ENCODE measurements at regions not wholly inside any gene's neighbourhood (a gene's known extent, or its start where the extent isn't known, plus 50 kb on each side); places are given as distances from the start of the nearest gene placed in this dataset.

- Histone ChIP-seq H3K27me3 (ENCODE audit: control insufficient read depth, insufficient read depth, low read length) (peaks cover 6% of the 10 kb centered on the region), H3K36me3 (ENCODE audit: control insufficient read depth, insufficient read depth, low read length) (no peaks in the 10 kb centered on the region), H3K9me3 (ENCODE audit: control insufficient read depth, insufficient read depth, low read length) (no peaks in the 10 kb centered on the region), H3K4me1 (ENCODE audit: control insufficient read depth, insufficient read depth, low read length) (no peaks in the 10 kb centered on the region), H3K27ac (ENCODE audit: low read length) (no peak overlapping the region), H3K4me3 (ENCODE audit: low read length) (no peak overlapping the region)
- no peaks in the 10 kb centered on the region for H3K4me1 Mint-ChIP-seq
- peaks cover 0 to 5% of the 10 kb centered on the region in 2 donors for H3K9me3 Mint-ChIP-seq
- intact Hi-C loops (cut with micrococcal nuclease) = no loop called here
- H3K36me3 Mint-ChIP-seq = no peaks in the 10 kb centered on the region
- H3K4me3 Mint-ChIP-seq = no peak overlapping the region
- peaks cover 15 to 20% of the 10 kb centered on the region in 2 donors for H3K27me3 Mint-ChIP-seq (ENCODE audit: low read depth in 2 of 2)
- H3K27ac Mint-ChIP-seq = no peak overlapping the region
- ATAC-seq (no peak), DNase-seq (no peak)
- 99% methylated on average over 5 of the region's 6 CpGs for WGBS (ENCODE audit: insufficient coverage)
- TF ChIP-seq CTCF (IDR thresholded peaks at IDR 0.05) = no peak
These were observed 71.7 kb upstream of the TMEM106B start for GRCh38 chr7:12139416-12139815.

- no peak for TF ChIP-seq CTCF (IDR thresholded peaks at IDR 0.05)
- intact Hi-C loops (cut with micrococcal nuclease) = no loop called here
- Histone ChIP-seq H3K4me3 (ENCODE audit: low read length) (no peak overlapping the region), H3K27me3 (ENCODE audit: control insufficient read depth, insufficient read depth, low read length) (no peaks in the 10 kb centered on the region), H3K27ac (ENCODE audit: low read length) (no peak overlapping the region), H3K36me3 (ENCODE audit: control insufficient read depth, insufficient read depth, low read length) (no peaks in the 10 kb centered on the region), H3K4me1 (ENCODE audit: control insufficient read depth, insufficient read depth, low read length) (no peaks in the 10 kb centered on the region), H3K9me3 (ENCODE audit: control insufficient read depth, insufficient read depth, low read length) (no peaks in the 10 kb centered on the region)
- Mint-ChIP-seq H3K27ac (no peak overlapping the region), H3K4me3 (no peak overlapping the region), H3K36me3 (no peaks in the 10 kb centered on the region), H3K4me1 (no peaks in the 10 kb centered on the region), H3K27me3 (ENCODE audit: low read depth in 2 of 2) (peaks cover 4 to 11% of the 10 kb centered on the region in 2 donors), H3K9me3 (peaks cover 0 to 3% of the 10 kb centered on the region in 2 donors)
- DNase-seq (peak in 1 of 2 donors; percentile 24), ATAC-seq (no peak)
- 81% methylated on average over 2 of the region's 2 CpGs for WGBS (ENCODE audit: insufficient coverage)
These were observed 64.3 kb upstream of the TMEM106B start for GRCh38 chr7:12146813-12147212.

GRCh38 chr7:12152196-12152918 is 58.7 kb upstream of the TMEM106B start:
- no peaks in the 10 kb centered on the region for H3K36me3 Mint-ChIP-seq
- H3K9me3 Mint-ChIP-seq = no peaks in the 10 kb centered on the region
- WGBS (ENCODE audit: insufficient coverage) = 89% methylated on average over 3 of the region's 5 CpGs
- no peak for TF ChIP-seq CTCF (IDR thresholded peaks at IDR 0.05)
- no peaks in the 10 kb centered on the region for H3K4me1 Mint-ChIP-seq
- Histone ChIP-seq H3K36me3 (ENCODE audit: control insufficient read depth, insufficient read depth, low read length) (no peaks in the 10 kb centered on the region), H3K4me1 (ENCODE audit: control insufficient read depth, insufficient read depth, low read length) (no peaks in the 10 kb centered on the region), H3K27ac (ENCODE audit: low read length) (no peak overlapping the region), H3K27me3 (ENCODE audit: control insufficient read depth, insufficient read depth, low read length) (peaks cover 5% of the 10 kb centered on the region), H3K4me3 (ENCODE audit: low read length) (no peak overlapping the region), H3K9me3 (ENCODE audit: control insufficient read depth, insufficient read depth, low read length) (no peaks in the 10 kb centered on the region)
- peaks cover 7 to 23% of the 10 kb centered on the region in 2 donors for H3K27me3 Mint-ChIP-seq (ENCODE audit: low read depth in 2 of 2)
- intact Hi-C loops (cut with micrococcal nuclease) = no loop called here
- no peak overlapping the region for H3K4me3 Mint-ChIP-seq
- H3K27ac Mint-ChIP-seq = no peak overlapping the region
- no peak for DNase-seq
- ATAC-seq = no peak

- intact Hi-C loops (cut with micrococcal nuclease) = no loop called here
- Histone ChIP-seq H3K27me3 (ENCODE audit: control insufficient read depth, insufficient read depth, low read length) (peaks cover 7% of the 10 kb centered on the region), H3K36me3 (ENCODE audit: control insufficient read depth, insufficient read depth, low read length) (no peaks in the 10 kb centered on the region), H3K9me3 (ENCODE audit: control insufficient read depth, insufficient read depth, low read length) (no peaks in the 10 kb centered on the region), H3K4me3 (ENCODE audit: low read length) (no peak overlapping the region), H3K4me1 (ENCODE audit: control insufficient read depth, insufficient read depth, low read length) (no peaks in the 10 kb centered on the region), H3K27ac (ENCODE audit: low read length) (no peak overlapping the region)
- no peaks in the 10 kb centered on the region for H3K9me3 Mint-ChIP-seq
- no peaks in the 10 kb centered on the region for H3K4me1 Mint-ChIP-seq
- no CpG with 5 or more reads among the region's 1 CpG for WGBS (ENCODE audit: insufficient coverage)
- H3K27me3 Mint-ChIP-seq (ENCODE audit: low read depth in 2 of 2) = peaks cover 6 to 12% of the 10 kb centered on the region in 2 donors
- H3K4me3 Mint-ChIP-seq = no peak overlapping the region
- no peak overlapping the region for H3K27ac Mint-ChIP-seq
- no peak for TF ChIP-seq CTCF (IDR thresholded peaks at IDR 0.05)
- ATAC-seq = no peak
- H3K36me3 Mint-ChIP-seq = no peaks in the 10 kb centered on the region
- DNase-seq = no peak
These were observed 57.0 kb upstream of the TMEM106B start for GRCh38 chr7:12154119-12154518.
